ENCODE measurements at regions not wholly inside any gene's neighbourhood (a gene's known extent, or its start where the extent isn't known, plus 50 kb on each side); places are given as distances from the start of the nearest gene placed in this dataset.

DNA sequence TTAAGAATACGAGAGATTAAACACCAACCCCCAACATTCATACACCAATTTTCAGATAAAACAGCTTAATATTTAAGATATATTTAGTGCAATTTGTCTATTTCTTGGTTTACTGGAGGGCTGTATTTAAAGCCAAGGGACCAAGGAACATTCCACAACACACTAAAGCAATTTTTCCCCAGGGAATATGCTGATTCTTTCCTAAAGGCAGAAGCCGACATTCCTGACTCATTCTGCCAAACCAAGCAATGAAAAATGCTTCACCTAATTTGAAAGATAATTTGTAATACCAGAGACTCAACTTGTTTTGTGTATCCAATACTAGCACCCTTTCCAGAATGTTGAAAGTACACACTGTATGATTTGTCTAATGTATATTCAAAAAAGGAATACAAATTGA lies 1267.6 kb upstream of the PIK3C3 start:
- TF ChIP-seq, protein P1, sequence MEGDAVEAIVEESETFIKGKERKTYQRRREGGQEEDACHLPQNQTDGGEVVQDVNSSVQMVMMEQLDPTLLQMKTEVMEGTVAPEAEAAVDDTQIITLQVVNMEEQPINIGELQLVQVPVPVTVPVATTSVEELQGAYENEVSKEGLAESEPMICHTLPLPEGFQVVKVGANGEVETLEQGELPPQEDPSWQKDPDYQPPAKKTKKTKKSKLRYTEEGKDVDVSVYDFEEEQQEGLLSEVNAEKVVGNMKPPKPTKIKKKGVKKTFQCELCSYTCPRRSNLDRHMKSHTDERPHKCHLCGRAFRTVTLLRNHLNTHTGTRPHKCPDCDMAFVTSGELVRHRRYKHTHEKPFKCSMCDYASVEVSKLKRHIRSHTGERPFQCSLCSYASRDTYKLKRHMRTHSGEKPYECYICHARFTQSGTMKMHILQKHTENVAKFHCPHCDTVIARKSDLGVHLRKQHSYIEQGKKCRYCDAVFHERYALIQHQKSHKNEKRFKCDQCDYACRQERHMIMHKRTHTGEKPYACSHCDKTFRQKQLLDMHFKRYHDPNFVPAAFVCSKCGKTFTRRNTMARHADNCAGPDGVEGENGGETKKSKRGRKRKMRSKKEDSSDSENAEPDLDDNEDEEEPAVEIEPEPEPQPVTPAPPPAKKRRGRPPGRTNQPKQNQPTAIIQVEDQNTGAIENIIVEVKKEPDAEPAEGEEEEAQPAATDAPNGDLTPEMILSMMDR (IDR thresholded peaks at IDR 0.05) = no peak
- no peak for TF ChIP-seq POLR2A (IDR thresholded peaks at IDR 0.05)

All from Peyer's patch (tissue), 4 donors.